ENCODE measurements at regions not wholly inside any gene's neighbourhood (a gene's known extent, or its start where the extent isn't known, plus 50 kb on each side); places are given as distances from the start of the nearest gene placed in this dataset.
A peak's percentile ranks its signal among the peaks of the same experiment; 100 is the strongest.

DNA sequence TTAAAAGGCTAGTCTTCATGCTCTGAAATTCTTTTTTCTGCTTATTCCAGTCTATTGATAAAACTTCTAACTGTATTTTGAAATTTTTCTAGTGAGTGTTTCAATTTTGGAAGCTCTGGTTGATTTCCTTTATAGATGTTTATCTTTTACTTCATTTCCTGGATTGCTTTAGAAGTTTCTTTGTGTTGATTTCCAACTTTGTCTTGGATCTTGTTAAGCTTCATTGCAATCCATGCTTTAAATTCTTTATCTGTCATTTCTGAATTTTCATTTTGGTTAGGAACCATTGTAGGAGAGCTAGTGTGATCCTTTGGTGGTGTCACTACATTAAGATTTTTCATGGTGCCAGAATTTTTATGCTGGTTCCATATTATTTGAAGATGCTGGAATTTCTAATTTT, 105.2 kb upstream of the DCBLD2 start:
- H3K9me3 ChIP-seq: no peaks in the 10 kb centered on the region
- TF ChIP-seq POLR2A (IDR thresholded peaks at IDR 0.05): no peak
- TF ChIP-seq, protein P1, sequence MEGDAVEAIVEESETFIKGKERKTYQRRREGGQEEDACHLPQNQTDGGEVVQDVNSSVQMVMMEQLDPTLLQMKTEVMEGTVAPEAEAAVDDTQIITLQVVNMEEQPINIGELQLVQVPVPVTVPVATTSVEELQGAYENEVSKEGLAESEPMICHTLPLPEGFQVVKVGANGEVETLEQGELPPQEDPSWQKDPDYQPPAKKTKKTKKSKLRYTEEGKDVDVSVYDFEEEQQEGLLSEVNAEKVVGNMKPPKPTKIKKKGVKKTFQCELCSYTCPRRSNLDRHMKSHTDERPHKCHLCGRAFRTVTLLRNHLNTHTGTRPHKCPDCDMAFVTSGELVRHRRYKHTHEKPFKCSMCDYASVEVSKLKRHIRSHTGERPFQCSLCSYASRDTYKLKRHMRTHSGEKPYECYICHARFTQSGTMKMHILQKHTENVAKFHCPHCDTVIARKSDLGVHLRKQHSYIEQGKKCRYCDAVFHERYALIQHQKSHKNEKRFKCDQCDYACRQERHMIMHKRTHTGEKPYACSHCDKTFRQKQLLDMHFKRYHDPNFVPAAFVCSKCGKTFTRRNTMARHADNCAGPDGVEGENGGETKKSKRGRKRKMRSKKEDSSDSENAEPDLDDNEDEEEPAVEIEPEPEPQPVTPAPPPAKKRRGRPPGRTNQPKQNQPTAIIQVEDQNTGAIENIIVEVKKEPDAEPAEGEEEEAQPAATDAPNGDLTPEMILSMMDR (IDR thresholded peaks at IDR 0.05): no peak
- DNase-seq: no peak
- H3K4me3 ChIP-seq: no peak overlapping the region
- H3K4me1 ChIP-seq: no peaks in the 10 kb centered on the region
- H3K36me3 ChIP-seq: no peaks in the 10 kb centered on the region
- intact Hi-C loops (cut with DNase I): no loop called here
- no peak overlapping the region for H3K27ac ChIP-seq
- H3K27me3 ChIP-seq: no peaks in the 10 kb centered on the region

DNA sequence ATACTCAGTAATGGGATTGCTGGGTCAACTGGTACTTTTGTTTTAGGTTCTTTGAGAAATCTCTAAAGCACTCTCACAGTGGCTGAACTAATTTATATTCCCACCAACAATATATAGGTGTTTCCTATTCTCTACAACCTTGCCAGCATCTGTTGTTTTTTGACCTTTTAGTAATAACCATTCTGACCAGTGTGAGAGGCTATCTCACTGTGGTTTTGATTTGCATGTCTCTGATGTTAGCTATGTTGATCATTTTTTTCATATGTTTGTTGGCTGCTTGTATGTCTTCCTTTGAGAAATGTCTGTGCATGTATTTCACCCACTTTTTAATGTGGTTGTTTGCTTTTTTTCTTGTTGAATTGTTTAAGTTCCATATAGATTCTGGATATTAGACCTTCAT, 98.2 kb upstream of the DCBLD2 start:
- Histone ChIP-seq H3K4me1 (no peaks in the 10 kb centered on the region), H3K27ac (no peak overlapping the region), H3K4me3 (no peak overlapping the region), H3K36me3 (no peaks in the 10 kb centered on the region), H3K27me3 (no peaks in the 10 kb centered on the region), H3K9me3 (no peaks in the 10 kb centered on the region)
- intact Hi-C loops (cut with DNase I): no loop called here
- no peak for DNase-seq
- no peak for TF ChIP-seq POLR2A (IDR thresholded peaks at IDR 0.05)
- TF ChIP-seq, protein P1 (IDR thresholded peaks at IDR 0.05): no peak

DNA sequence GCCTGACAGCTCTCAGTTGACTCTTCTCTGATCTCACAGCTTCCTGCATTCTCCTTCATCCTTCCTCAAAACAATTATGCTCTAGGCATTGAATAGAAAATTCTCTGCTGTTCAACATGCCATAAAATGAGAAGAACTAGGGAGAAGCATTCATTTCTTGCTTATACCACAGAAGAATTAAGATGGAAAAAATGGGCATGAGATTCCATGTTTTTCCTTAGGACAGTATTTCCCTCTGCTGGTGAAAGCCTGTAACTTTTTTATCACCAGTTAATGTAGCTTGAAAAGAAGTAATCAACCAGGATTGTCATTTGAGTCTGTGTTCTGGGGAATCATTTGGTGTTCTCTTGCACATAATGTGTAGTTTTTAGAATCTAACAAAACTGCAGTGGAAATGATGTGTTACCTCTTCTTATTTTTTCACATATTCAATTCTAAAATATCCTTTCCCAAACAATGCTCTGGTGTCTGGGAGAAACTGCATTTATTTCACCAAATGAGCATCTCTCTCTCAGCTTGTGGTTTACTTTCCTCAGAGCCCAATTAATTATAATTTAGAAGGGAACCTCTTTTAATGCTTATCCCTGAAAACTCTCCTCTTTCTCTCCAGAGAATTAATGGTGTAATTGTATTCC, 92.8 kb upstream of the DCBLD2 start:
- no peaks in the 10 kb centered on the region for H3K4me1 ChIP-seq
- H3K4me3 ChIP-seq: no peak overlapping the region
- no peak for TF ChIP-seq POLR2A (IDR thresholded peaks at IDR 0.05)
- TF ChIP-seq, protein P1 (IDR thresholded peaks at IDR 0.05): peak in 5 of 6 experiments; percentile 52 to 69 (median 59)
- H3K27ac ChIP-seq: no peak overlapping the region
- no peaks in the 10 kb centered on the region for H3K36me3 ChIP-seq
- H3K9me3 ChIP-seq: no peaks in the 10 kb centered on the region
- intact Hi-C loops (cut with DNase I): loop anchor here (5.0 kb wide), 1 partner anchor 177 kb away; no protein-coding TSS in a partner anchor
- no peaks in the 10 kb centered on the region for H3K27me3 ChIP-seq
- no peak for DNase-seq

DNA sequence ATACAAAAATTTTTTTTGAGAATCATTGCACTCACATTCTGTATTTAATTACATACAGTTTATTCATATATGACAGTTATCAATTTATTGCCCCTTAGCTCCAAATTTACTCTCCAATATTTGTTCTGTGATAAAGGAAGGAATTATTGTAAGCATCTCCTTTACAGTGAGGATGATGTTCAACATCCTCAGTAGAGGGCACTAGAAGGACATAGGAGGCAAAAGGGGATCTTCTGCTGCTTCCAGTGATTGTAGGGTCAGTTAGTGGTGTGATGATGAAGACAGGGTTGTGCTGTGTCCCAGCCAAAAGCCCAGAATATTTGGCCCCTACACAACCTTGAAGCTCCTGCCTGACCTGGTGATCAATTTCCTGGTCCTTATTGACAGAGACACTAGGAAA, 89.9 kb upstream of the DCBLD2 start:
- H3K4me3 ChIP-seq: no peak overlapping the region
- TF ChIP-seq POLR2A (IDR thresholded peaks at IDR 0.05): no peak
- TF ChIP-seq, protein P1 (IDR thresholded peaks at IDR 0.05): no peak
- H3K27me3 ChIP-seq: no peaks in the 10 kb centered on the region
- intact Hi-C loops (cut with DNase I): loop anchor here (5.0 kb wide), 1 partner anchor 174 kb away; no protein-coding TSS in a partner anchor
- H3K27ac ChIP-seq: no peak overlapping the region
- H3K36me3 ChIP-seq: no peaks in the 10 kb centered on the region
- H3K4me1 ChIP-seq: peaks cover 0 to 3% (median 0%) of the 10 kb centered on the region in 3 donors
- no peaks in the 10 kb centered on the region for H3K9me3 ChIP-seq
- DNase-seq: no peak

DNA sequence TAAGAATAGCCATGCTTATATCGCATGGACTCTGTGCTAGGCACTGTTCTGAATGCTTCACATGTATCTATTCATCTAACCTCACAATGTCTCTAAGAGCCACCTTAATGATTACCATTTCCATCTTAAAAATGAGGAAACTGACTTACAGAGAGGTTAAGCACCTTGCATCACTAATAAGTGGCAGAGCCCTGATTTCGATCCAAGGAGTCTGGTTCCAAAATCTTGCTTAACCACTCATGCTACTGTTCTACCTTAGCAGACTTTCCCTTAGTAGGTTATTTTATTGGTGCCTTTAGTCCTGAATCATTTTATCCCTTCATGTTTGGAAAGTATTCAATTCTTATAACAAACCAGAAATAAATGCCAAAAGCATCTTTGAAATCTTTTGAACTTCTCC, 89.2 kb upstream of the DCBLD2 start:
- intact Hi-C loops (cut with DNase I): loop anchor here (5.0 kb wide), 1 partner anchor 173 kb away; no protein-coding TSS in a partner anchor
- Histone ChIP-seq H3K27ac (no peak overlapping the region), H3K27me3 (no peaks in the 10 kb centered on the region), H3K4me3 (no peak overlapping the region), H3K9me3 (no peaks in the 10 kb centered on the region), H3K4me1 (peaks cover 0 to 10% (median 0%) of the 10 kb centered on the region in 3 donors), H3K36me3 (no peaks in the 10 kb centered on the region)
- DNase-seq: no peak
- 74 to 79% methylated on average over 2 of the region's 2 CpGs for WGBS, 2 donors
- TF ChIP-seq POLR2A (IDR thresholded peaks at IDR 0.05): no peak
- TF ChIP-seq, protein P1 (IDR thresholded peaks at IDR 0.05): no peak

All from esophagus squamous epithelium (tissue), 5 donors.